IPS DF 6.9 (cell line): ENCODE measurements at regions not wholly inside any gene's neighbourhood (a gene's known extent, or its start where the extent isn't known, plus 50 kb on each side); places are given as distances from the start of the nearest gene placed in this dataset.
A peak's percentile ranks its signal among the peaks of the same experiment; 100 is the strongest.

Experiments
- DNase-seq: peaks from one replicate; pipeline ENCODE4 v3.0.0-alpha.2; 2013; ENCODE audit warnings: low read depth, low spot score
- H3K27ac ChIP-seq: one replicate; pipeline ENCODE4 v1.5.1; 2013; ENCODE audit warnings: low read length, control low read depth
- H3K27me3 ChIP-seq: 2 replicates; pipeline ENCODE4 v1.6.1; 2013; ENCODE audit warnings: mild to moderate bottlenecking, low read length; ENCODE audit not compliant: control insufficient read depth, insufficient read depth
- H3K36me3 ChIP-seq: 2 replicates; pipeline ENCODE4 v1.6.1; 2013; ENCODE audit warnings: low read length; ENCODE audit not compliant: control insufficient read depth, insufficient read depth
- H3K4me1 ChIP-seq: 2 replicates; pipeline ENCODE4 v1.6.1; 2013; ENCODE audit warnings: low read length; ENCODE audit not compliant: control insufficient read depth, insufficient read depth
- H3K4me3 ChIP-seq: 2 replicates; pipeline ENCODE4 v1.5.1; 2013; ENCODE audit warnings: mild to moderate bottlenecking, low read length
- H3K9me3 ChIP-seq: 2 replicates; pipeline ENCODE4 v1.6.1; 2013; ENCODE audit warnings: low read length, inconsistent platforms; ENCODE audit not compliant: control insufficient read depth, insufficient read depth
- WGBS: extraction: QIAGEN DNeasy Blood & Tissue Kit; methylation state at CpG from one replicate; pipeline ENCODE4 v1.1.7; 2013; ENCODE audit warnings: mixed read lengths, missing lambda C conversion rate; ENCODE audit not compliant: insufficient read length, insufficient coverage; 5-methylcytosine and 5-hydroxymethylcytosine counted together

- peaks cover 4% of the 10 kb centered on the region; the same call in 1 of the 2 replicates for H3K4me1 ChIP-seq
- no peak overlapping the region for H3K27ac ChIP-seq
- WGBS: no CpG with 5 or more reads among the region's 2 CpGs
- no peaks in the 10 kb centered on the region for H3K9me3 ChIP-seq
- H3K4me3 ChIP-seq: no peak overlapping the region
- no peaks in the 10 kb centered on the region for H3K36me3 ChIP-seq
- no peak for DNase-seq
- no peaks in the 10 kb centered on the region for H3K27me3 ChIP-seq
These were observed 420.6 kb upstream of the MMS22L start for GRCh38 chr6:97703661-97704060.

DNA sequence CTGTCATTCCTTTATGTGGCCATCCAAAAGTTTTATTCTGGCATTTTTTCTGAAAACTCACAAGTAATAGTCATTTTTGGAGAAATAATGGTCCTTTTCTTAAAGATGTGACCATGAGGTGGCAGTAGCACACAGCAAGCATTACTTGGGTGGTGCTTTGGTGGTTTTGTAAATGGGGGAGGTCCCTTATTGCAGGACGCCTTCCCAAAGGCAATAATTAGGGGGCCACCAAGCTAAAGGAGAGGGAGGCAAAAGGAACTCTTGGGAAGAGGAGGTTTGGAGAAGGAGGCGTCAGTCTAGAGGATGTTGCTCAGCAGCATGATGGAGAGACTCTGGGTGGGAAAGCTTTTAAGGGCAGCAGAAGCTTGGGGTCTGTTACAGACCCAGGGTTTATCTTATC, 422.6 kb upstream of the MMS22L start:
- peaks cover 4% of the 10 kb centered on the region; the same call in 1 of the 2 replicates for H3K4me1 ChIP-seq
- no peaks in the 10 kb centered on the region for H3K9me3 ChIP-seq
- no CpG with 5 or more reads among the region's 2 CpGs for WGBS
- DNase-seq: peak; percentile 47
- H3K27me3 ChIP-seq: no peaks in the 10 kb centered on the region
- H3K36me3 ChIP-seq: no peaks in the 10 kb centered on the region
- H3K4me3 ChIP-seq: no peak overlapping the region
- no peak overlapping the region for H3K27ac ChIP-seq

GRCh38 chr6:97712751-97713150, 429.7 kb upstream of the MMS22L start:
- H3K36me3 ChIP-seq: no peaks in the 10 kb centered on the region
- WGBS: no CpG with 5 or more reads among the region's 4 CpGs

GRCh38 chr6:97714772-97715171, 431.8 kb upstream of the MMS22L start:
- H3K27me3 ChIP-seq: no peaks in the 10 kb centered on the region
- no peaks in the 10 kb centered on the region for H3K36me3 ChIP-seq
- H3K4me3 ChIP-seq: no peak overlapping the region
- no peak for DNase-seq
- H3K27ac ChIP-seq: no peak overlapping the region
- no peaks in the 10 kb centered on the region for H3K9me3 ChIP-seq
- H3K4me1 ChIP-seq: no peaks in the 10 kb centered on the region; the same call in 1 of the 2 replicates

More at GRCh38 chr6:97712751-97713150, 429.7 kb upstream of the MMS22L start:
- Histone ChIP-seq H3K9me3 (no peaks in the 10 kb centered on the region), H3K27ac (no peak overlapping the region), H3K4me1 (no peaks in the 10 kb centered on the region; the same call in 1 of the 2 replicates), H3K27me3 (no peaks in the 10 kb centered on the region), H3K4me3 (no peak overlapping the region)
- DNase-seq: no peak

- H3K9me3 ChIP-seq: no peaks in the 10 kb centered on the region
- no peaks in the 10 kb centered on the region for H3K36me3 ChIP-seq
- no peaks in the 10 kb centered on the region for H3K4me1 ChIP-seq
- DNase-seq: no peak
- no peaks in the 10 kb centered on the region for H3K27me3 ChIP-seq
- no CpG with 5 or more reads among the region's 3 CpGs for WGBS
- H3K4me3 ChIP-seq: no peak overlapping the region
- no peak overlapping the region for H3K27ac ChIP-seq
These were observed 434.1 kb upstream of the MMS22L start for GRCh38 chr6:97717086-97717485.

- Histone ChIP-seq H3K4me1 (no peaks in the 10 kb centered on the region), H3K27ac (no peak overlapping the region), H3K4me3 (no peak overlapping the region), H3K27me3 (no peaks in the 10 kb centered on the region), H3K36me3 (no peaks in the 10 kb centered on the region), H3K9me3 (no peaks in the 10 kb centered on the region)
- WGBS: no CpG with 5 or more reads among the region's 2 CpGs
- DNase-seq: no peak
These were observed 443.4 kb upstream of the MMS22L start for GRCh38 chr6:97726378-97726777.

DNA sequence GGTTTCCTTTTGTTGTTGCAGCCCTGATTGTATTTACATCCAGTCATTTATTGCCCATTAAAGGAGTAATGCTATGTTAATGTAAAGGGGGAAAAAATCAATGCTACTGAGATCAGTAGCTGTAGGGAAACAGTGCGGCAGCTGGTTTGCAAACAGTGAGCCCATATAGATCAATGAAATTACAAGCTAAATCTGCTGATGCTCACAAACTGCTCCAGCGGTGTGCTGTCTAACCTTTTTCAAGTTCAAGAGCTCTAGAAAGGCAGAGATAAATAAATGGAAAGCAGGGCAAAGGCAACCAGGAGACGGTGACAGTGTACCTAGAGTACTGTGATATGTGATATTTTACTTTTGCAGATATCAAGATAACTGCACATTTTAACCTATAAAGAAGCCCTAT, 449.0 kb upstream of the MMS22L start:
- H3K27me3 ChIP-seq: no peaks in the 10 kb centered on the region
- no peaks in the 10 kb centered on the region for H3K9me3 ChIP-seq
- no peak overlapping the region for H3K27ac ChIP-seq
- no peak for DNase-seq
- no peak overlapping the region for H3K4me3 ChIP-seq
- H3K4me1 ChIP-seq: no peaks in the 10 kb centered on the region
- WGBS: no CpG with 5 or more reads among the region's 3 CpGs
- H3K36me3 ChIP-seq: no peaks in the 10 kb centered on the region

GRCh38 chr6:97757575-97757974, 474.6 kb upstream of the MMS22L start:
- no peaks in the 10 kb centered on the region for H3K27me3 ChIP-seq
- WGBS: no CpG with 5 or more reads among the region's 3 CpGs
- H3K4me1 ChIP-seq: no peaks in the 10 kb centered on the region
- no peak for DNase-seq
- no peak overlapping the region for H3K27ac ChIP-seq
- no peak overlapping the region for H3K4me3 ChIP-seq
- no peaks in the 10 kb centered on the region for H3K36me3 ChIP-seq
- no peaks in the 10 kb centered on the region for H3K9me3 ChIP-seq

DNA sequence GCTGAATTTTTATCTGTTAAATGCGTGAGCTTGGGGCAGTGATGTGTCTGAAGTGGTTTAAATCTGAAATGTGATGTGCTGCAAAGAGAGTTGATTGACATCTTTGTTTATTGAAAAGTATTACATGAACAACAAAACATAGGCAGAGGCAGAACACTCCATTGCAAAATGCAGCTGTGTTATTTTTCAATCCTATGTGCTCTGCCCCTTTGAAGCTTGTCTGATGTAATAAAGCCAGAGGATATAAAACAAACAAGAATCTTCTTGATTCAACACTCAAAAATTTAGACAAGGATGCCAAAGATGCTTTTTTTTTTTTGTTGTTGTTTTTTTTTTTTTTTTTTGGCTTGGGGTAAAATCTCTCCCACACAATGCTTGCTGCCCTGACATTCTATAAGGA, 482.4 kb upstream of the MMS22L start:
- Histone ChIP-seq H3K4me3 (no peak overlapping the region), H3K27ac (no peak overlapping the region), H3K9me3 (no peaks in the 10 kb centered on the region), H3K4me1 (no peaks in the 10 kb centered on the region), H3K27me3 (no peaks in the 10 kb centered on the region), H3K36me3 (no peaks in the 10 kb centered on the region)
- no CpG with 5 or more reads among the region's 1 CpG for WGBS
- DNase-seq: no peak

- no peak for DNase-seq
- no peaks in the 10 kb centered on the region; the same call in 1 of the 2 replicates for H3K4me1 ChIP-seq
- no CpG with 5 or more reads among the region's 2 CpGs for WGBS
These were observed 488.4 kb upstream of the MMS22L start for GRCh38 chr6:97771372-97771771.

DNA sequence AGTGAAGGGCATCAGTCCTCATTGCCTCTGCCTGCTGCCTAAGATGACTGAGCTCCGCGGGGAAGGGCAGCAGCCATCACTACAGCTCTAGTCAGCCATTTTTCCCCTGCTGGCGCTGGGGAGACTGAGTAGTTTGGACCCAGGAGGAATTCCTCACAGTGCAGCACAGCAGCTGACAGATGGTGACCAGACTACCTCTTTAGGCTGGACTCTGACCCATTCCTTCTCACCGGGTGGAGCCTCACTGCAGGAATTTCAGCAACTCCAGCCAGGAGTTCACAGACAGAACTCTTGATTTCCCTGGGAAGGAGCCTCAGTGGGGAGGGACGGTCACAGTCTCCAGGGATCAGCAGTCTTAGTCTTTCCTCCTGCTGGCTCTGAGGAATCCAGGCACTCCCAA, 492.0 kb upstream of the MMS22L start:
- Histone ChIP-seq H3K27me3 (no peaks in the 10 kb centered on the region), H3K9me3 (no peaks in the 10 kb centered on the region), H3K36me3 (no peaks in the 10 kb centered on the region), H3K27ac (no peak overlapping the region), H3K4me3 (no peak overlapping the region), H3K4me1 (no peaks in the 10 kb centered on the region; the same call in 1 of the 2 replicates)
- DNase-seq: no peak
- no CpG with 5 or more reads among the region's 5 CpGs for WGBS

More at GRCh38 chr6:97771372-97771771, 488.4 kb upstream of the MMS22L start:
- no peaks in the 10 kb centered on the region for H3K36me3 ChIP-seq
- H3K27me3 ChIP-seq: no peaks in the 10 kb centered on the region
- H3K9me3 ChIP-seq: no peaks in the 10 kb centered on the region
- no peak overlapping the region for H3K4me3 ChIP-seq
- H3K27ac ChIP-seq: no peak overlapping the region
